GM04504 (cell line): ENCODE measurements at regions not wholly inside any gene's neighbourhood (a gene's known extent, or its start where the extent isn't known, plus 50 kb on each side); places are given as distances from the start of the nearest gene placed in this dataset.

ENCODE experiments used
- DNase-seq: peaks from one replicate; pipeline ENCODE4 v3.0.0-alpha.2; 2012; ENCODE audit warnings: low read depth

- DNase-seq, result no peak
Measured at GRCh38 chr22:49506010-49506400, 321.7 kb downstream of the BRD1 start.

GRCh38 chr22:49505337-49506009 is 322.2 kb downstream of the BRD1 start:
- DNase-seq, result no peak

- DNase-seq, result no peak
Measured at GRCh38 chr22:49503896-49504521, 323.7 kb downstream of the BRD1 start.

GRCh38 chr22:49503321-49503720 is 324.4 kb downstream of the BRD1 start:
- DNase-seq, result no peak

GRCh38 chr22:49502126-49502826 is 325.4 kb downstream of the BRD1 start:
- no peak for DNase-seq

GRCh38 chr22:49500942-49501395 is 326.7 kb downstream of the BRD1 start:
- no peak for DNase-seq

- DNase-seq, result no peak
Measured at GRCh38 chr22:49500076-49500460, 327.6 kb downstream of the BRD1 start.

- no peak for DNase-seq
Measured at GRCh38 chr22:49499433-49500075, 328.1 kb downstream of the BRD1 start.

- DNase-seq, result no peak
Measured at GRCh38 chr22:49497266-49497665, 330.4 kb downstream of the BRD1 start.

- no peak for DNase-seq
Measured at GRCh38 chr22:49494555-49494954, 333.1 kb downstream of the BRD1 start.

- no peak for DNase-seq
Measured at GRCh38 chr22:49492741-49493251, 334.9 kb downstream of the BRD1 start.

GRCh38 chr22:49492308-49492707 is 335.4 kb downstream of the BRD1 start:
- no peak for DNase-seq

GRCh38 chr22:49491726-49492125 is 335.9 kb downstream of the BRD1 start:
- no peak for DNase-seq

GRCh38 chr22:49491221-49491635 is 336.4 kb downstream of the BRD1 start:
- DNase-seq, result no peak

- DNase-seq, result no peak
Measured at GRCh38 chr22:49490692-49491091, 337.0 kb downstream of the BRD1 start.

GRCh38 chr22:49489821-49490220 is 337.9 kb downstream of the BRD1 start:
- DNase-seq, result no peak

GRCh38 chr22:49488943-49489342 is 338.7 kb downstream of the BRD1 start:
- no peak for DNase-seq

- no peak for DNase-seq
Measured at GRCh38 chr22:49487950-49488349, 339.7 kb downstream of the BRD1 start.

GRCh38 chr22:49486225-49486624 is 341.4 kb downstream of the BRD1 start:
- no peak for DNase-seq

GRCh38 chr22:49483946-49484345 is 343.7 kb downstream of the BRD1 start:
- no peak for DNase-seq

- no peak for DNase-seq
Measured at GRCh38 chr22:49483281-49483870, 344.3 kb downstream of the BRD1 start.

GRCh38 chr22:49482811-49483210 is 344.9 kb downstream of the BRD1 start:
- DNase-seq, result no peak
